ENCODE measurements at regions not wholly inside any gene's neighbourhood (a gene's known extent, or its start where the extent isn't known, plus 50 kb on each side); places are given as distances from the start of the nearest gene placed in this dataset.
"Not testable (repeated sequence)": the region's sequence is repeated elsewhere in the genome, so short reads cannot be mapped to it uniquely, and the experiment has no call there.

DNA sequence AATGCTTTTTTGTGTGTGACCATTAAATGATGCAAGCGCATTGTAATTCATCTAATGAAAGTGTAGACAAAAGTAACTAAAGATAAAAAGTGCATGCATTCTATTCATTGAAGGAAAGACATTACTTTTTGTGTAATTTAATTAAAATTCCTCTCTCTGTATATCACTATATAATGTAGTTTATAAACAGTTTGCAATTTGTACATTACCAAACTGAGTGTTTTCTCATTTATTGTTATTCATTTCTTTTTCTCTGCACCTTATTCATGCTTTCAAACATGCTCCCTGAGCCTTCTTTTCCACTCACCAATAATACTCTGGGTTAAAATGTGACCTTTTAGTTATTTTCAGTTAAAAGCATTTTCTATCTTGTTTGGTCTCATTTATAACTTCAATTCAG lies 713.7 kb upstream of the AADAT start:
- no peak for DNase-seq
- no peak for TF ChIP-seq CTCF (IDR thresholded peaks at IDR 0.05; ENCODE audit: low read depth, low read length)
- no peaks in the 10 kb centered on the region for H3K9me3 ChIP-seq
- H3K4me1 ChIP-seq: no peaks in the 10 kb centered on the region
- no peaks in the 10 kb centered on the region for H3K27me3 ChIP-seq
- no peaks in the 10 kb centered on the region for H3K36me3 ChIP-seq
- H3K4me3 ChIP-seq (ENCODE audit: low read depth, low read length): no peak overlapping the region

DNA sequence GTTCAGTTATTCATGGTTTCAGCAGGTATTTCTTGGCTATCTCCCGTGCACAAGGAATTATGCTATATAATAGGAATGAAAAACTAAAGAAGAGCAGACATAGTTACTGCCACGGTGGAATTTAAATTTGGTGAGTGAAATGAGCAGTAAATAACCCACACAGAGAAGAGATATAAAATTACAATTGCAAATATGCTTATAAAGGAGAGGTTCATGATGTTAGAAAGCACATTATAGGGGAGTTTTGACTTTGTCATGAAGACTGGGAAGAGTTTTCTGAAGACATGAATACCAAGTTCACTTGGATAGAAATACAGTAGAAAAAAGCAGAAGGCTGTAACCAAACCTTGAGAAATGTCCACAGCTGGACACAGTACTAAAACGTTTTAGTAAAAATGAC lies 712.0 kb upstream of the AADAT start:
- Histone ChIP-seq H3K4me3 (ENCODE audit: low read depth, low read length) (no peak overlapping the region), H3K9me3 (no peaks in the 10 kb centered on the region), H3K4me1 (no peaks in the 10 kb centered on the region), H3K27me3 (no peaks in the 10 kb centered on the region), H3K36me3 (no peaks in the 10 kb centered on the region)
- DNase-seq: no peak
- no peak for TF ChIP-seq CTCF (IDR thresholded peaks at IDR 0.05; ENCODE audit: low read depth, low read length)

DNA sequence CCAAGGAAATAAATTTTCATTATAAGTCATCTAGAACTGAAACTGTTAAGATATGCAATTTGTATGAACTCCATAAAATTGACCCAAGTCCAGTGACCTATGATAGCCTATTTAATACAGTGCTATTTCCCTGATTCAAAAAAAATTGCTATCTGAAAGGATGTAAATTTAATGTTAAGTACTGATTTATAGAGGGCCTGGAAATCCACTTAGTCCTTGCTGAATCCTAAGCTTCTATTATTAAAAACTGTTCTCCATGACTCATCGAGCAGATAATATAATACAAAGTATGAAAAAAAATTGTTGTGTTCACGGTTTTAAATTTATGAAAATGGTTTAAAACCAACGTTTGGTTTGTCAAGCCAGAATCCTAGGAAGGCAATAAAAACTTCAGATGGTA lies 704.8 kb upstream of the AADAT start:
- Histone ChIP-seq H3K27me3 (no peaks in the 10 kb centered on the region), H3K9me3 (no peaks in the 10 kb centered on the region), H3K4me3 (ENCODE audit: low read depth, low read length) (no peak overlapping the region), H3K4me1 (no peaks in the 10 kb centered on the region), H3K36me3 (no peaks in the 10 kb centered on the region)
- no peak for TF ChIP-seq CTCF (IDR thresholded peaks at IDR 0.05; ENCODE audit: low read depth, low read length)
- DNase-seq: no peak

- H3K4me1 ChIP-seq; DNase-seq; H3K36me3 ChIP-seq; H3K4me3 ChIP-seq (ENCODE audit: low read depth, low read length); H3K9me3 ChIP-seq; H3K27me3 ChIP-seq: not testable (repeated sequence)
Measured at GRCh38 chr4:170788540-170789051, 698.8 kb upstream of the AADAT start.

DNA sequence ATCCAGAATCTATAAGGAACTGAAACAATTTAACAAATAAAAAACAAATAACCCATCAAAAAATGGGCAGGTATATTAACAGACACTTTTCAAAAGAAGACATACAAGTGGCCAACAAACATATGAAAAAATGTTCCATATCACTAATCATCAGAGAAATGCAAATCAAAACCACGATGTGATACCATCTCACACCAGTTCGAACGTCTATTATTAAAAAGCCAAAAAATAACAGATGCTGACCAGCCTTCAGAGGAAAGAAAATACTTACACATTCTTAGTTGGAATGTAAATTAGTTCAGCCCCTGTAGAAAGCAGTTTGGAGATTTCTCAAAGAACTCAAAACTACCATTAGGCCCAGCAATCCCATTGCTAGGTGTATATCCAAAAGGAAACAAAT lies 687.9 kb upstream of the AADAT start:
- H3K4me1 ChIP-seq: no peaks in the 10 kb centered on the region
- H3K4me3 ChIP-seq (ENCODE audit: low read depth, low read length): no peak overlapping the region
- no peaks in the 10 kb centered on the region for H3K9me3 ChIP-seq
- H3K27me3 ChIP-seq: no peaks in the 10 kb centered on the region
- no peak for TF ChIP-seq CTCF (IDR thresholded peaks at IDR 0.05; ENCODE audit: low read depth, low read length)
- no peaks in the 10 kb centered on the region for H3K36me3 ChIP-seq
- no peak for DNase-seq

DNA sequence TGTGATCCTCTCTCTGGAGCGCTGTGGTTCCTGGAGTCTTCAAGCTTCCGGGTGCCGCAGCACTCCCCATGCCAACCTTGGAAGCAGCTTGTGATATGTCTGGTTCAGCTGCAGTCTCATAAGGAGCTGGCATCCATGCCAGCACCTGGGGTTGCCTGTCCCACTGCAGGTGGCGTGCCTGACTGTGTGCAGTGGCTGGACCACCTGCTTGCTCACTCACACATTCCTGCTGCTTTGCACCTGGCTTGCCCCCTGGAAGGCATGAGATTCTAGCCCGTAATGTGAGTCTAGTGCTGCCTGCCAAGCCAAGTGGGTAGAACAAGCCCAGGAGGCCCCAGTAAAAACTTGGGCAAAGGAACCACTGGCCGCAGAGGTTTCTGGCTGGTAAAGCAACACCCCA lies 687.2 kb upstream of the AADAT start:
- no peaks in the 10 kb centered on the region for H3K27me3 ChIP-seq
- DNase-seq: no peak
- H3K4me3 ChIP-seq (ENCODE audit: low read depth, low read length): no peak overlapping the region
- no peaks in the 10 kb centered on the region for H3K4me1 ChIP-seq
- no peaks in the 10 kb centered on the region for H3K36me3 ChIP-seq
- no peaks in the 10 kb centered on the region for H3K9me3 ChIP-seq
- TF ChIP-seq CTCF (IDR thresholded peaks at IDR 0.05; ENCODE audit: low read depth, low read length): no peak

DNA sequence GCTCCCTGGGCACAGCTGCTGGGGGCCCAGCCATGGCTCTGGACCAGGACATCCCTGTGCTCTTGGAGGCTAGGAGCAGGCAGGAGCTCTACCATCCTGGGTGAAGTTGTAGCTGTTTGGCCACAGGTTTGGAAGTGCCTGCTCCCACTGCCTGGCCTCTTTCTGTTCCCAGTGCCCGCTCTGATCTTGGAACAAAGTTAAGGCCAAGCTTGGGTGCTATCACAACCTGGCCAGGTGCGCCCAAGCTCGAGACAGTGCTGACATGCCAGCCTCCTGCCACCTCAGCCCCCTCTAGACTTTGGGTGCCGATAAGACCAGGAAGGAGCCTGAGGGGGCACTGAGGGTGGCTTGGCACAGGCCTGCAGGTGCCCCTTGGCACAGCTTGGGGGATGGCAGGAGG lies 686.1 kb upstream of the AADAT start:
- H3K27me3 ChIP-seq: no peaks in the 10 kb centered on the region
- DNase-seq: no peak
- H3K4me3 ChIP-seq (ENCODE audit: low read depth, low read length): no peak overlapping the region
- no peaks in the 10 kb centered on the region for H3K4me1 ChIP-seq
- H3K36me3 ChIP-seq: no peaks in the 10 kb centered on the region
- H3K9me3 ChIP-seq: no peaks in the 10 kb centered on the region
- no peak for TF ChIP-seq CTCF (IDR thresholded peaks at IDR 0.05; ENCODE audit: low read depth, low read length)
